SK-N-MC (cell line): ENCODE measurements at regions not wholly inside any gene's neighbourhood (a gene's known extent, or its start where the extent isn't known, plus 50 kb on each side); places are given as distances from the start of the nearest gene placed in this dataset.

Experiments used
- EZH2 ChIP-seq: fragments of 200-600 bp; sonication (generic); IDR thresholded peaks from one replicate; pipeline ENCODE4 v1.6.1; 2017; ENCODE audit warnings: antibody characterized with exemption
- POLR2AphosphoS5 ChIP-seq: IDR thresholded peaks from 2 replicates; pipeline ENCODE4 v1.6.1; 2012; ENCODE audit warnings: mild to moderate bottlenecking, low read depth, low read length, borderline replicate concordance

GRCh38 chr15:62807539-62808130 lies 234.9 kb upstream of the TPM1 start:
- TF ChIP-seq EZH2 = no peak
- TF ChIP-seq POLR2AphosphoS5 = no peak
